ENCODE measurements at regions not wholly inside any gene's neighbourhood (a gene's known extent, or its start where the extent isn't known, plus 50 kb on each side); places are given as distances from the start of the nearest gene placed in this dataset.

DNA sequence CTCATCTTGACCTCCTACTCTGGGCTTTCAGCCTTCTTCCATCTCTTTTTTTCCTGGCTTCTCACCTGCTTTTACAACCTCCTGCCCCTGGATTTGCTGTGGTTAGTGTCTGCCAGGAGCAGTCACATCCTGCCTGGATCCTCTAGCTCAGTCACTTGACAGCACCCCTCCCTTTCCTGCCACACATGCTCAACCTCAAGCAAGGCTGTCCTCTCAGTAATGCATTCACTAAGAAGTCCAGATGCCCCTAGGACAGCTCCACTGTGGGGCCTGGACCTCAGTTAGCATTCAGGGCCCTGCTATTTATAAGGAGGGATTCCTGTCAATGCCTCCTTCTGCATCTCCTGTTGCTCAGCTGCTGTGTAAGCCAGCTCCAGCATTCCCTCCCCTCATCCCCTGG, 275.5 kb downstream of the SMAD2 start:
- TF ChIP-seq, protein P1, sequence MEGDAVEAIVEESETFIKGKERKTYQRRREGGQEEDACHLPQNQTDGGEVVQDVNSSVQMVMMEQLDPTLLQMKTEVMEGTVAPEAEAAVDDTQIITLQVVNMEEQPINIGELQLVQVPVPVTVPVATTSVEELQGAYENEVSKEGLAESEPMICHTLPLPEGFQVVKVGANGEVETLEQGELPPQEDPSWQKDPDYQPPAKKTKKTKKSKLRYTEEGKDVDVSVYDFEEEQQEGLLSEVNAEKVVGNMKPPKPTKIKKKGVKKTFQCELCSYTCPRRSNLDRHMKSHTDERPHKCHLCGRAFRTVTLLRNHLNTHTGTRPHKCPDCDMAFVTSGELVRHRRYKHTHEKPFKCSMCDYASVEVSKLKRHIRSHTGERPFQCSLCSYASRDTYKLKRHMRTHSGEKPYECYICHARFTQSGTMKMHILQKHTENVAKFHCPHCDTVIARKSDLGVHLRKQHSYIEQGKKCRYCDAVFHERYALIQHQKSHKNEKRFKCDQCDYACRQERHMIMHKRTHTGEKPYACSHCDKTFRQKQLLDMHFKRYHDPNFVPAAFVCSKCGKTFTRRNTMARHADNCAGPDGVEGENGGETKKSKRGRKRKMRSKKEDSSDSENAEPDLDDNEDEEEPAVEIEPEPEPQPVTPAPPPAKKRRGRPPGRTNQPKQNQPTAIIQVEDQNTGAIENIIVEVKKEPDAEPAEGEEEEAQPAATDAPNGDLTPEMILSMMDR (IDR thresholded peaks at IDR 0.05) = no peak
- no peak for TF ChIP-seq EZH2phosphoT487 (IDR thresholded peaks at IDR 0.05)
- no peak for TF ChIP-seq EZH2 (IDR thresholded peaks at IDR 0.05)
